Activated CD4-positive, alpha-beta T cell treated with anti-CD3 and anti-CD28 coated beads, Interleukin-2, amount 50 U/mL, for 48 hours (primary cell): ENCODE measurements at regions not wholly inside any gene's neighbourhood (a gene's known extent, or its start where the extent isn't known, plus 50 kb on each side); places are given as distances from the start of the nearest gene placed in this dataset.
A peak's percentile ranks its signal among the peaks of the same experiment; 100 is the strongest.

Experiments
- DNase-seq, 2 experiments: peaks; one replicate each; pipeline ENCODE4 v3.0.0-alpha.2; 2020

GRCh38 chr17:34733333-34733732, 154.0 kb downstream of the TMEM132E start:
- no peak for DNase-seq

- DNase-seq = no peak
These were observed 151.4 kb downstream of the TMEM132E start for GRCh38 chr17:34730816-34731215.

DNA sequence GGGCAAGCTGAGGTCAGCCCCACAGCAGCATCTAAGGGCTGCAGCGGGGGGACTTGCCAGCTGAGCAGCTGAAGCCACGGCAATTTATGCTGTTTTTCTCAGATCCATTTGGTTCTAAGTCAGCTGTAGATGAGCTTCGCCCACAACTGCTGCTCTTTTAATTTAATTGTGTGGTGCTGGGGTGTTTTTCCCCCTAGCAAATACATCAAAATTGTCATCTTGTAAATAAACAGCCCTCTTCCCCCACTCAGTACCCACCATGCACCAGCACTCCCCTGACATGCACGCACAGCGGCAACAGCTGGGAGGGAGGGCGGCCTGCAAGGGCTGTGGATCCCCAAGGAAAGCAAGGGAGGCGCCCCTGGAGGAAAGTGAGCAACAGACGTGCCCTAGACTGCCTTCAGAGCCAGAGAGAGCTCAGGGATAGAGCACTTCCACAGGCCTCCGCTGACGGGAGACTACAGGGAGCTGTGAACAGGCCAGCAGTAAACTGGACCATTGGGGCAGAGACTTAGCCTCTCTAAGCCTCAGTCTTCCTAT, 149.5 kb downstream of the TMEM132E start:
- DNase-seq = no peak

- DNase-seq = no peak
These were observed 148.2 kb downstream of the TMEM132E start for GRCh38 chr17:34727601-34728000.

- DNase-seq = no peak
These were observed 147.4 kb downstream of the TMEM132E start for GRCh38 chr17:34726536-34727384.

DNA sequence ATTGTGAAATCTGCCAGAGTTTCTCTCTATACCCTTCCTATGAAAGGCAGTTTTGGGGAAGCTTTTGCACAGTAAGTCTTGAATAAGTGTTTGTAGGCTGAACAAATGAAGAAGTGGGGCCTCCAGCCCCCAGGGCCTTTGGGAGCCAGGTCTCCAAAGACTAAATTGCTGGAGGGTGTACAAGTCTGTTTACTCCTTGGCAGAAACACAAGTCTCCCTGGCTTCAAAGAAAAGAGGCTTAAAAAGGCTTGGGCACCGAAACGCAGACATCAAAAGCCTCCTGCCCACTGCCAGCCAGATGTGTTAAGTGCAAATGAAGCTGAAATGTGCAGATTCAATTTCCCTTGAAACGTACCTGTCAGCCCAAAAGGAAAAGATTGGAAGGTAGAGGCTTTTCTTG, 146.3 kb downstream of the TMEM132E start:
- DNase-seq = no peak

DNA sequence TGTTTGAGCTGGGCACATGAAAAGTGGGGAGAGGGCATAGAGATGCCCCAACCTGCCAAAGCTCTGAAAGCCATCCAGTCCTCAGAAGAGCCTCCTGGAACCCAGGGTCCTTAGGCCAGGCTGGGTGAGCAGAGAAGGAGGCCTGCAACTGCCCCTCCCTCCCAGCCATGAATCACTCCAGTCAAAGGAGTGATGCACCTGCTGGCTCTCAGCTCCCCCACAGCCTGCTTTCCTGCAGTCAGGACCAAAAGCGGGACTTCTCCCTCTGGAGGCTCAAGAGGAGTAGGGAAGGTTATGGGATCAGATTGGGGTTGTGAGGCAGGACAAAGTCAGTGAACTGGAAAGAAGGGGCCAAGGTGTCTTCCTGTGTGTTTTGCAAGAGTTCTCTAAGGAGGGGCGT, 145.6 kb downstream of the TMEM132E start:
- DNase-seq = no peak

- DNase-seq = no peak
These were observed 144.5 kb downstream of the TMEM132E start for GRCh38 chr17:34723875-34724274.

DNA sequence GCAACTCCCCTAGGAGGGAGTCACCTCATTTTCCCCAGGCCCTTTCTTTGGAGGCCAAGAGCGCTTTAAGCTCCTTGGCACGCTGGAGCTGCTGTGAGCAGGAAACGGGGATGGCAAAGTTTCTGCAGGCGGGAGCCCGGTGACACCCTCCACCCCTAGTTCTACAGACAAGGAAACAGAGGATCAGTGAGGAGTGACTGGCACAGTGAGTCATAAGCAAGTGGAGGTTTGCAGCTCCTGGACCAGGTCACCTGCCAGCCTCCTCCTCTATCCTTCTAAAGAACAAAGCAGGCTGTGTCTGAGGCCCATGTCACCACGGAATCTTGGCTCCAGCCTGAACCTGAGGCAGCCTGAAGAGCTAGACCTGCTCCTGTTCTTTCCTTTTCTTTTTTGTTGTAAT, 141.9 kb downstream of the TMEM132E start:
- DNase-seq = no peak

GRCh38 chr17:34720760-34721159, 141.4 kb downstream of the TMEM132E start:
- no peak for DNase-seq

DNA sequence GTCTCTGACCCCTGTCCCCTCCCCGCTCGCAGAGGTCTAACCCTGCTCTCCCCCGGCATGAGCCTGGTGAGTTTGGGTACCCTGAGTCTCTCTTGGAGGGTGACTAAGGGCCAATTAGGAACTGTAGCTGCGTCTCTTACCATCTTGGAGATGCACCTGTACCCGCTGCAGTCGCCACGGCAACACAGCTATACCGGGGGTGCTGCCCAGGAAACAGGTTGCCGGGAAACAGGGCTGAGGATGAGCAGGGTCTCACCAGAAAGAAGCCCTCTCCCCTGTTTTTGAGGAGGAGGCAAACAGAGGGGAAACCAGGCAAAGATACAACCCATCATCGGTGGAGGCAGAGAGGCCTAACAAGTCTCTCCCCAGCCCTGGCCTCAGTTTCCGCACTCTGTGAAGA, 140.2 kb downstream of the TMEM132E start:
- no peak for DNase-seq

DNA sequence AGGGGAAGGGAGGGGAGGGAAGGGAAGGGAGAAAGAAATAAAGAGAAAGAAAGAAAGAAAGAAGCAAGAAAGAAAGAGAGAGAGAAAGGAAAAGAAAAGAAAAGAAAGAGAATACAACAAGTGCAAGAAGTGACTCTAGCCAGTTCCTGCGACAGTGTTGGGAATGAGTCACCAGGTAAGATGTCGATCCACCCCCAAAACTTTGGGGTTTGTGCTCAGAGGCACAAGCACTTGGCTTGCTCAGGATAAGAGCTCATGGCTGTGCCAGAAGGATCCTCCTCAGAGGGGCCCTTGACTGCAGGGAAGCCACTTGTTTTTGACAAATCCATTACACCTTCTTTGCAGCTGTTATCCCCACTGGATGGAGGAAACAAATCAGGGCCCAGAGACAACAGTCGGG, 137.7 kb downstream of the TMEM132E start:
- DNase-seq = no peak

DNA sequence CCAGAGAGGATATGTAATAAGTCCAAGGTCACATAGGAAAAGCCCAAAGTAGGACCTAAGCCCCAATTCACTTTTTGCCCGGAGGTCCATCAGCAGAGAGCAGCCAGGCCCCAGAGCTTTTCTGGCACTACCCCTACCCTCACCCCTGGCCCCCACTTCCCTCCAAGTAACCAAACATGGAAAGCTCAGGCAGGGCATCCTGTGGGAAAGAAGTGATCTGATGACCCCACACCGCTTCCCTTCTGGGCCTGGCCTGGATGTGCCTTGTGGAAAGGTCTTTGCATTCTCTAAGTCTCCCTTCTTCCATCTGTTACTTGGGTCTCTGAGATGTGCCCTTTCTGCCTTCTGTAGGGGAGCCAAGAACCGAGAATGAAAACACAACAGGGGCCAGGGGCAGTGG, 136.9 kb downstream of the TMEM132E start:
- DNase-seq = no peak

- no peak for DNase-seq
These were observed 136.1 kb downstream of the TMEM132E start for GRCh38 chr17:34715504-34715903.

DNA sequence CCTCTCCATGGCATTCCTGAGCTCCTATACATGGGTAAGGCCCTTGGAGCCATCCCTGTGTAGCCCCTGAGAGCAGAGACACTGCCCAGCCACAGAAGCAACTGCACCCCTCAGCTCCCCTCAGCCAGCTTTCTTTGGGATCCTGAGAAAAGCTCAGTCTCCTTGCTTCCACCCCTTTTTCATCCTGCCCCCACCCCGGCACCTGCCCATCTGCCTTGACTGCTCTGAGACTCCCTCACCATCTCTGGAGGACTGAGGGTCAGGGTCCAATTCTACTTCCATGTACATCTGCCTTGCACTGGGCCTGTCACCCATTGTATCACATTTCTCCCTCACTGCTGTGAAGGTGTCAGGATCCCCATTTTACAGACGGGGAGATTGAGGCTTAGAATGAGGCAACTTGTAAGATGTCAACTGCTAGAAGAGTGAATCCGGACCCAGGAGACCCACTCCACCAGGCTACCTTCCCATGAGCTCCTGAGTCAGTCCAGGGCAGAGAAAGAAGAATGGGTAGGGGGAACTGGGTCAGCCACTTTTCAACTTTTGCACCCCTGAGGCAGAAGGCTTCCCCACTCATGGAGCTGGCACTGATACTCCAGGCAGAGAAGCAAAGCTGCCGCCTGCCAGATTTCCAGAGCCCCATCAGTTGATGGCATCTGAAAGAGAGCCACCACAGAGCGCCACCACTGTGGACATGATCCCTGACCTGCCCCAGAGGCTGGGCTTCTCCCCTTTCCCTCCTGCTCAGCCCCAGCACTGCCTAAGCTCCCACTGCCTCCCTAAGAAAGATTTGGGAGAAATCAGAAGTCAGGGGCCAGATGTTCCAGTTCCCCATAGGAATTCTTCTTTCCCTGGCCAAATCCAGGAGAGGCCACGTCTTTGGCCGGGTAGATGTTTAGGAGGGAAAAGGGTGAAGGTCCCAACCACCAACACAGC, 135.4 kb downstream of the TMEM132E start:
- no peak for DNase-seq

DNA sequence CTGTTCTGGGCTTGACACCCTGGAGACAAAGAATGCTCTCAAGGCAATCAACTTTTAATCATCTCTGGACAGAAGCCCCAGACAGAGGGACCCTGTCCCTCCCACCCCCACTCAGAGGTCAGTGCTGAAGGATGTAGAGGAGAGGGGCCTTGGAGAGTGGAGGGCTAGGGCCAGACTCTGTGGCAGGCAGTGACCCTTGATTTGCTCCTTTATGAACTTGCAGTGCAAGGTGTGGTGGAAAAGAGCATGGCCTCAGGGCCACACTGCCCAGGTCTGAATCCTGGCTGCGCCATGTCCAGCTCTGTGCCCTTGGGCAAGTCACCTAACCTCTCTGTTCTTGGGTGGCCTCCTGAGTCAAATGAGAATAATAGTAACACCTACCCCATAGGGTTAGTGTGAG, 134.3 kb downstream of the TMEM132E start:
- no peak for DNase-seq

- no peak for DNase-seq
These were observed 133.3 kb downstream of the TMEM132E start for GRCh38 chr17:34712481-34713195.

GRCh38 chr17:34711646-34712045, 132.3 kb downstream of the TMEM132E start:
- no peak for DNase-seq

GRCh38 chr17:34710226-34710625, 130.8 kb downstream of the TMEM132E start:
- DNase-seq = no peak

DNA sequence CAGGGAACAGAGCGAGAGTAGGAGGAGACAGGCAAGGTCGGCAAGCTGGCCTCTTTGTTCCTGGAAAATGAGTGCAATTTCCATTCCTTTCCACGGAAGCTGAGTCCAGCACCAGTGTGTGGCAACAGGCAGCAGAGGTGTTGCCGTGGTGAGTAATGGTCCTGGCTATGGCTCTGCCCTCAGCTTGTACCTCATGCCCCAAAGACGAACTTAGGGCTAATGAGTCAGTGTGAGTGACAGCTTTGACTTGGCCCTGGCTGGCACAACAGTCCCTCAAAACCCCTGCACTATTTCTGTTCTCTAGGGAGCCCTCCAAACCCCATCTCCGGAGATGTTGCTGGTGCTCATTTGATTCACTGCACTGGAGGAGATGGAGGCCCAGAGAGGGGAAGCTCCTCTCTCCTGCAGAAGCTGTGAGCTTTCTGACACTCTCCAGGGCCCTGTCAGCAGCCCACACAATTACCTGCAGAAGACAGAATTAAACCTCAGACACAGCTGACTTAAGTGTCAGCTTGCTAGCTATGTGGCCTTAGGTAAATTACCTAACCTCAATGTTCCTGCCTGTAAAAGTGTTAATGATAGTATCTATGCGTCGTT, 129.9 kb downstream of the TMEM132E start:
- DNase-seq = no peak

- DNase-seq = peak; percentile 14 to 19
These were observed 126.6 kb downstream of the TMEM132E start for GRCh38 chr17:34706029-34706428.

- peak; percentile 40 to 41 for DNase-seq
These were observed 124.2 kb downstream of the TMEM132E start for GRCh38 chr17:34703533-34703932.

DNA sequence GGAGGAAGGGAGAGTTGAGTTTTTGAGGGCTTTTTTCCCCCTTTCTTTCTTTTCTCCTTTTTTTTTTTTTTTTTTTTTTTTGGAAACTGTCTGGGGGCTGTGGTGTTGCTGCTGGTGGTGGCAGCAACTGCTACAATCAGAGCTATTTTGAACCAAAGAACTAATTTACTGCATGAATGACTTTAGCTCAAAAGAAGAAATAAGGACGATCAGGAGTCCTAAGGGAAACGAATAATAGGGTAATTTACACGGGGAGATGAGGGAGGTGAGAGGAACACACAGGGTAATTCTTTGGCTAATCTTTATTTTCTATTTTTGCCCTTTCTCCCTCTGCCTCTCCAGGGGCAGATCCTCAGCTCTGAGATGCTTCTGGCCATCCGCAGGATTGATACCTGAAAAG, 119.8 kb downstream of the TMEM132E start:
- DNase-seq = no peak
